Thyroid gland (tissue), 4 donors: ENCODE measurements at regions not wholly inside any gene's neighbourhood (a gene's known extent, or its start where the extent isn't known, plus 50 kb on each side); places are given as distances from the start of the nearest gene placed in this dataset.

ENCODE experiments used
- CTCF ChIP-seq, 6 experiments: fragments of 200-600 bp in 3 of 6; fragments of 450-650 bp in 3 of 6; sonication (generic) in 3 of 6; IDR thresholded peaks; one replicate each; pipeline ENCODE4 v1.5.1; 2016 to 2019; ENCODE audit warnings: antibody characterized with exemption in 6 of 6, mild to moderate bottlenecking in 2 of 6, inconsistent platforms in 1 of 6, moderate library complexity in 1 of 6
- POLR2A ChIP-seq, 2 donors: fragments of 450-650 bp; IDR thresholded peaks; one replicate each; pipeline ENCODE4 v1.6.1; 2017; ENCODE audit warnings: antibody characterized with exemption in 2 of 2, mild to moderate bottlenecking in 2 of 2, moderate library complexity in 1 of 2

- TF ChIP-seq CTCF (IDR thresholded peaks at IDR 0.05) (no peak), POLR2A (IDR thresholded peaks at IDR 0.05) (no peak)
Measured at GRCh38 chr10:100637785-100638184, 102.0 kb downstream of the HIF1AN start.
